T-cell (primary cell): ENCODE measurements at regions not wholly inside any gene's neighbourhood (a gene's known extent, or its start where the extent isn't known, plus 50 kb on each side); places are given as distances from the start of the nearest gene placed in this dataset.

Source experiments
- ATAC-seq, 4 experiments: fragments of 200-7000 bp in 3 of 4; fragments of 150-1000 bp in 1 of 4; cut with Tn5 transposase; replicated peaks in 1 of 4; 1 replicate in 3 of 4; 2 replicates in 1 of 4; pipeline ENCODE4 v1.10.0; 2021; ENCODE audit warnings: moderate library complexity in 3 of 4, mild to moderate bottlenecking in 2 of 4, moderate number of reproducible peaks in 1 of 4
- CTCF ChIA-PET, 2 donors: fragments of 300-600 bp; sonication (Branson Sonifier 250); formaldehyde crosslinking; loops; one replicate each; lab custom pipeline; 2022; ENCODE audit warnings: antibody characterized with exemption in 2 of 2; lab: Charles Lee
- POLR2A ChIA-PET, 2 donors: fragments of 300-600 bp; sonication (Branson Sonifier 250); formaldehyde crosslinking; loops; one replicate each; lab custom pipeline; 2022; ENCODE audit warnings: antibody characterized with exemption in 2 of 2; lab: Charles Lee
- DNase-seq, 35 experiments: peaks; one replicate each; pipeline versions ENCODE4 v3.0.0 to v3.0.0-alpha.2; 2013 to 2023
- H3K27ac ChIP-seq: one replicate; pipeline ENCODE4 v1.5.1; 2013; ENCODE audit warnings: low read length
- H3K27me3 ChIP-seq, 2 experiments: replicated peaks in 1 of 2; 1 replicate in 1 of 2; 2 replicates in 1 of 2; pipeline versions ENCODE4 v1.6.1 to v1.7.0; 2013; ENCODE audit warnings: low read length in 1 of 2, mixed read lengths in 1 of 2; ENCODE audit not compliant: control insufficient read depth in 2 of 2, insufficient read depth in 2 of 2; ENCODE audit errors: extremely low read depth in 1 of 2
- H3K36me3 ChIP-seq, 2 donors: 1 replicate in 1 of 2; 2 replicates in 1 of 2; pipeline versions ENCODE4 v1.6.1 to v1.7.0; 2013; ENCODE audit warnings: low read length in 1 of 2; ENCODE audit not compliant: control insufficient read depth in 2 of 2, insufficient read depth in 1 of 2; ENCODE audit errors: extremely low read depth in 1 of 2
- H3K4me1 ChIP-seq, 2 experiments: 1 replicate in 1 of 2; 2 replicates in 1 of 2; pipeline versions ENCODE4 v1.6.1 to v1.7.0; 2013; ENCODE audit warnings: low read length in 2 of 2, mixed read lengths in 1 of 2; ENCODE audit not compliant: insufficient read depth in 2 of 2, control insufficient read depth in 1 of 2; ENCODE audit errors: extremely low read depth in 1 of 2
- H3K4me3 ChIP-seq, 2 donors: 1 replicate in 1 of 2; 2 replicates in 1 of 2; pipeline versions ENCODE4 v1.5.1 to v1.7.0; 2013; ENCODE audit warnings: mild to moderate bottlenecking in 2 of 2, low read length in 1 of 2, moderate library complexity in 1 of 2; ENCODE audit not compliant: control insufficient read depth in 1 of 2; ENCODE audit errors: extremely low read depth in 1 of 2
- H3K9me3 ChIP-seq: 2 replicates; pipeline ENCODE4 v1.7.0; 2013
- H3K27ac Mint-ChIP-seq, 2 donors: one replicate each; pipeline ENCODE4 v1.8.0; 2020 to 2021; ENCODE audit warnings: mild to moderate bottlenecking in 2 of 2, mixed read lengths in 2 of 2
- H3K27me3 Mint-ChIP-seq, 2 donors: one replicate each; pipeline ENCODE4 v1.8.0; 2021 to 2022; ENCODE audit warnings: mixed read lengths in 2 of 2
- H3K36me3 Mint-ChIP-seq: one replicate; pipeline ENCODE4 v1.8.0; 2021; ENCODE audit warnings: mixed read lengths
- H3K4me1 Mint-ChIP-seq, 3 donors: one replicate each; pipeline ENCODE4 v1.8.0; 2020 to 2022; ENCODE audit warnings: mixed read lengths in 3 of 3, mild to moderate bottlenecking in 1 of 3
- H3K4me3 Mint-ChIP-seq, 3 donors: one replicate each; pipeline ENCODE4 v1.8.0; 2020 to 2022; ENCODE audit warnings: mild to moderate bottlenecking in 3 of 3, mixed read lengths in 3 of 3, moderate library complexity in 3 of 3
- H3K9me3 Mint-ChIP-seq, 3 donors: one replicate each; pipeline ENCODE4 v1.8.0; 2020 to 2022; ENCODE audit warnings: mixed read lengths in 3 of 3
- WGBS: methylation state at CpG from one replicate; pipeline ENCODE4 v1.1.5; 2013; ENCODE audit warnings: missing lambda C conversion rate; ENCODE audit not compliant: insufficient coverage; 5-methylcytosine and 5-hydroxymethylcytosine counted together

- no peaks in the 10 kb centered on the region for H3K27me3 Mint-ChIP-seq
- CTCF ChIA-PET = no interaction called here
Observed at GRCh38 chr6:68012822-68013221, 622.3 kb upstream of the ADGRB3 start.

GRCh38 chr6:68010936-68011335, 624.1 kb upstream of the ADGRB3 start:
- ATAC-seq (no peak), DNase-seq (no peak)
- Histone ChIP-seq H3K27me3 (no peaks in the 10 kb centered on the region), H3K36me3 (no peaks in the 10 kb centered on the region), H3K27ac (no peak overlapping the region), H3K4me1 (no peaks in the 10 kb centered on the region), H3K9me3 (no peaks in the 10 kb centered on the region), H3K4me3 (no peak overlapping the region)
- Mint-ChIP-seq H3K9me3 (peaks cover 11 to 41% (median 14%) of the 10 kb centered on the region in 3 donors), H3K4me3 (no peak overlapping the region), H3K36me3 (no peaks in the 10 kb centered on the region), H3K27ac (no peak overlapping the region), H3K27me3 (no peaks in the 10 kb centered on the region), H3K4me1 (no peaks in the 10 kb centered on the region)
- ChIA-PET CTCF (no interaction called here), POLR2A (no interaction called here)
- 76% methylated on average over 3 of the region's 4 CpGs for WGBS

More at GRCh38 chr6:68012822-68013221, 622.3 kb upstream of the ADGRB3 start:
- Mint-ChIP-seq H3K4me1 (no peaks in the 10 kb centered on the region), H3K27ac (no peak overlapping the region), H3K36me3 (no peaks in the 10 kb centered on the region), H3K4me3 (no peak overlapping the region), H3K9me3 (peaks cover 11 to 36% (median 14%) of the 10 kb centered on the region in 3 donors)
- H3K9me3 ChIP-seq = no peaks in the 10 kb centered on the region
- H3K36me3 ChIP-seq = no peaks in the 10 kb centered on the region
- H3K4me3 ChIP-seq = no peak overlapping the region
- POLR2A ChIA-PET = no interaction called here
- H3K4me1 ChIP-seq = no peaks in the 10 kb centered on the region
- ATAC-seq = no peak
- DNase-seq = no peak
- H3K27me3 ChIP-seq = no peaks in the 10 kb centered on the region
- no peak overlapping the region for H3K27ac ChIP-seq
- no CpG with 5 or more reads among the region's 1 CpG for WGBS

GRCh38 chr6:68008445-68008844, 626.6 kb upstream of the ADGRB3 start:
- Mint-ChIP-seq H3K4me1 (no peaks in the 10 kb centered on the region), H3K36me3 (no peaks in the 10 kb centered on the region), H3K9me3 (peaks cover 8 to 37% (median 8%) of the 10 kb centered on the region in 3 donors), H3K4me3 (no peak overlapping the region), H3K27ac (no peak overlapping the region), H3K27me3 (no peaks in the 10 kb centered on the region)
- Histone ChIP-seq H3K4me1 (no peaks in the 10 kb centered on the region), H3K27ac (no peak overlapping the region), H3K9me3 (no peaks in the 10 kb centered on the region), H3K4me3 (no peak overlapping the region), H3K27me3 (no peaks in the 10 kb centered on the region), H3K36me3 (no peaks in the 10 kb centered on the region)
- no peak for ATAC-seq
- CTCF ChIA-PET = no interaction called here
- DNase-seq = no peak
- no CpG with 5 or more reads among the region's 2 CpGs for WGBS
- POLR2A ChIA-PET = no interaction called here

- no peaks in the 10 kb centered on the region for H3K27me3 Mint-ChIP-seq
- H3K9me3 Mint-ChIP-seq = peaks cover 8 to 35% (median 9%) of the 10 kb centered on the region in 3 donors
- no peaks in the 10 kb centered on the region for H3K4me1 ChIP-seq
- no peak for ATAC-seq
- no peaks in the 10 kb centered on the region for H3K36me3 ChIP-seq
- ChIA-PET CTCF (no interaction called here), POLR2A (no interaction called here)
- no peak overlapping the region for H3K27ac Mint-ChIP-seq
- H3K4me3 ChIP-seq = no peak overlapping the region
- H3K27me3 ChIP-seq = no peaks in the 10 kb centered on the region
- no peak for DNase-seq
- no peak overlapping the region for H3K4me3 Mint-ChIP-seq
- H3K4me1 Mint-ChIP-seq = no peaks in the 10 kb centered on the region
- no peak overlapping the region for H3K27ac ChIP-seq
- no peaks in the 10 kb centered on the region for H3K9me3 ChIP-seq
- H3K36me3 Mint-ChIP-seq = no peaks in the 10 kb centered on the region
Observed at GRCh38 chr6:68007717-68008116, 627.4 kb upstream of the ADGRB3 start.

- no peaks in the 10 kb centered on the region for H3K36me3 Mint-ChIP-seq
- no peaks in the 10 kb centered on the region for H3K4me1 ChIP-seq
- H3K27ac Mint-ChIP-seq = no peak overlapping the region
- no peaks in the 10 kb centered on the region for H3K27me3 ChIP-seq
- H3K27ac ChIP-seq = no peak overlapping the region
- no peaks in the 10 kb centered on the region for H3K4me1 Mint-ChIP-seq
- no peak overlapping the region for H3K4me3 Mint-ChIP-seq
- POLR2A ChIA-PET = no interaction called here
- H3K9me3 ChIP-seq = no peaks in the 10 kb centered on the region
- ATAC-seq = no peak
- no peaks in the 10 kb centered on the region for H3K27me3 Mint-ChIP-seq
- no peak for DNase-seq
- CTCF ChIA-PET = no interaction called here
- H3K9me3 Mint-ChIP-seq = peaks cover 7 to 10% (median 10%) of the 10 kb centered on the region in 3 donors
- no peak overlapping the region for H3K4me3 ChIP-seq
- H3K36me3 ChIP-seq = no peaks in the 10 kb centered on the region
Observed at GRCh38 chr6:67986694-67987232, 648.3 kb upstream of the ADGRB3 start.

- Mint-ChIP-seq H3K4me3 (no peak overlapping the region), H3K36me3 (no peaks in the 10 kb centered on the region), H3K4me1 (no peaks in the 10 kb centered on the region), H3K27ac (no peak overlapping the region), H3K9me3 (peaks cover 8% of the 10 kb centered on the region in 3 donors), H3K27me3 (no peaks in the 10 kb centered on the region)
- Histone ChIP-seq H3K27ac (no peak overlapping the region), H3K27me3 (no peaks in the 10 kb centered on the region), H3K9me3 (peaks cover 2% of the 10 kb centered on the region), H3K4me3 (no peak overlapping the region), H3K4me1 (no peaks in the 10 kb centered on the region), H3K36me3 (no peaks in the 10 kb centered on the region)
- no CpG with 5 or more reads among the region's 2 CpGs for WGBS
- POLR2A ChIA-PET = no interaction called here
- DNase-seq (no peak), ATAC-seq (no peak)
- CTCF ChIA-PET = no interaction called here
Observed at GRCh38 chr6:67976486-67976885, 658.6 kb upstream of the ADGRB3 start.

- DNase-seq (no peak), ATAC-seq (no peak)
- peaks cover 6 to 7% (median 6%) of the 10 kb centered on the region in 3 donors for H3K9me3 Mint-ChIP-seq
- H3K27ac ChIP-seq = no peak overlapping the region
- H3K27me3 Mint-ChIP-seq = no peaks in the 10 kb centered on the region
- H3K4me3 Mint-ChIP-seq = no peak overlapping the region
- no peaks in the 10 kb centered on the region for H3K4me1 ChIP-seq
- no peaks in the 10 kb centered on the region for H3K4me1 Mint-ChIP-seq
- H3K4me3 ChIP-seq = no peak overlapping the region
- POLR2A ChIA-PET = no interaction called here
- no peaks in the 10 kb centered on the region for H3K27me3 ChIP-seq
- no peak overlapping the region for H3K27ac Mint-ChIP-seq
- CTCF ChIA-PET = no interaction called here
- H3K36me3 Mint-ChIP-seq = no peaks in the 10 kb centered on the region
- no peaks in the 10 kb centered on the region for H3K36me3 ChIP-seq
- peaks cover 2% of the 10 kb centered on the region for H3K9me3 ChIP-seq
Observed at GRCh38 chr6:67974931-67975330, 660.2 kb upstream of the ADGRB3 start.
